CD1c-positive myeloid dendritic cell (primary cell): ENCODE measurements at regions not wholly inside any gene's neighbourhood (a gene's known extent, or its start where the extent isn't known, plus 50 kb on each side); places are given as distances from the start of the nearest gene placed in this dataset.
"Not testable (repeated sequence)": the region's sequence is repeated elsewhere in the genome, so short reads cannot be mapped to it uniquely, and the experiment has no call there.

Experiments
- DNase-seq: peaks from one replicate; pipeline ENCODE4 v3.0.0-alpha.2; 2016; ENCODE audit errors: extremely low spot score

GRCh38 chr11:24163146-24163545, 333.7 kb upstream of the LUZP2 start:
- DNase-seq = no peak

GRCh38 chr11:24163841-24164240, 333.0 kb upstream of the LUZP2 start:
- no peak for DNase-seq

- no peak for DNase-seq
Measured at GRCh38 chr11:24171869-24172268, 325.0 kb upstream of the LUZP2 start.

GRCh38 chr11:24181395-24182047, 315.3 kb upstream of the LUZP2 start:
- DNase-seq = no peak

GRCh38 chr11:24185535-24185934, 311.3 kb upstream of the LUZP2 start:
- DNase-seq = not testable (repeated sequence)

GRCh38 chr11:24196733-24197132, 300.1 kb upstream of the LUZP2 start:
- DNase-seq = no peak

GRCh38 chr11:24198481-24198880, 298.4 kb upstream of the LUZP2 start:
- DNase-seq = no peak

- no peak for DNase-seq
Measured at GRCh38 chr11:24199461-24199860, 297.4 kb upstream of the LUZP2 start.

GRCh38 chr11:24206030-24206429, 290.8 kb upstream of the LUZP2 start:
- DNase-seq = no peak

GRCh38 chr11:24206511-24206910, 290.3 kb upstream of the LUZP2 start:
- DNase-seq = no peak

GRCh38 chr11:24216488-24216887, 280.4 kb upstream of the LUZP2 start:
- DNase-seq = no peak

- DNase-seq = not testable (repeated sequence)
Measured at GRCh38 chr11:24217319-24217718, 279.5 kb upstream of the LUZP2 start.

- no peak for DNase-seq
Measured at GRCh38 chr11:24225501-24225900, 271.4 kb upstream of the LUZP2 start.

GRCh38 chr11:24226606-24227005, 270.2 kb upstream of the LUZP2 start:
- no peak for DNase-seq

- DNase-seq = no peak
Measured at GRCh38 chr11:24233041-24233440, 263.8 kb upstream of the LUZP2 start.

- DNase-seq = no peak
Measured at GRCh38 chr11:24234822-24235508, 261.9 kb upstream of the LUZP2 start.

- DNase-seq = no peak
Measured at GRCh38 chr11:24238771-24239645, 257.8 kb upstream of the LUZP2 start.

GRCh38 chr11:24239930-24240329, 256.9 kb upstream of the LUZP2 start:
- DNase-seq = no peak

- DNase-seq = no peak
Measured at GRCh38 chr11:24240496-24241175, 256.2 kb upstream of the LUZP2 start.

GRCh38 chr11:24246715-24247114, 250.1 kb upstream of the LUZP2 start:
- DNase-seq = no peak

GRCh38 chr11:24247846-24248245, 249.0 kb upstream of the LUZP2 start:
- no peak for DNase-seq

GRCh38 chr11:24249921-24250320, 246.9 kb upstream of the LUZP2 start:
- DNase-seq = no peak
